Hepatocyte (in vitro differentiated cells): ENCODE measurements at regions not wholly inside any gene's neighbourhood (a gene's known extent, or its start where the extent isn't known, plus 50 kb on each side); places are given as distances from the start of the nearest gene placed in this dataset.

Experiments used
- DNase-seq: peaks from one replicate; pipeline ENCODE4 v3.0.0-alpha.2; 2016; ENCODE audit warnings: low spot score
- H2AFZ ChIP-seq: fragments of 200-600 bp; sonication (generic); 2 replicates; pipeline ENCODE4 v1.6.0; 2016; ENCODE audit warnings: antibody characterized with exemption, mild to moderate bottlenecking
- H3K27ac ChIP-seq: fragments of 200-600 bp; sonication (generic); 2 replicates; pipeline ENCODE4 v1.5.1; 2016; ENCODE audit warnings: mild to moderate bottlenecking
- H3K27me3 ChIP-seq: fragments of 200-600 bp; sonication (generic); 2 replicates; pipeline ENCODE4 v1.6.1; 2016
- H3K36me3 ChIP-seq: fragments of 200-600 bp; sonication (generic); replicated peaks from 2 replicates; pipeline ENCODE4 v1.5.1; 2016; ENCODE audit warnings: low read depth; ENCODE audit not compliant: insufficient read depth
- H3K4me1 ChIP-seq: fragments of 200-600 bp; sonication (generic); 2 replicates; pipeline ENCODE4 v1.5.1; 2016; ENCODE audit warnings: mild to moderate bottlenecking, moderate library complexity; ENCODE audit not compliant: insufficient read depth
- H3K4me2 ChIP-seq: fragments of 200-600 bp; sonication (generic); 2 replicates; pipeline ENCODE4 v1.6.0; 2016
- H3K4me3 ChIP-seq: fragments of 200-600 bp; sonication (generic); 2 replicates; pipeline ENCODE4 v1.5.1; 2016; ENCODE audit warnings: mild to moderate bottlenecking
- H3K79me2 ChIP-seq: fragments of 200-600 bp; sonication (generic); 2 replicates; pipeline ENCODE4 v1.6.0; 2017; ENCODE audit warnings: mild to moderate bottlenecking
- H3K9me2 ChIP-seq: fragments of 200-600 bp; sonication (generic); replicated peaks from 2 replicates; pipeline ENCODE4 v1.6.0; 2017; ENCODE audit warnings: mild to moderate bottlenecking; ENCODE audit not compliant: insufficient read depth
- H3K9me3 ChIP-seq: fragments of 200-600 bp; sonication (generic); 2 replicates; pipeline ENCODE4 v1.5.1; 2016; ENCODE audit warnings: low read depth, mild to moderate bottlenecking
- H4K20me1 ChIP-seq: fragments of 200-600 bp; sonication (generic); 2 replicates; pipeline ENCODE4 v1.6.0; 2016; ENCODE audit warnings: mild to moderate bottlenecking; ENCODE audit not compliant: insufficient read depth, poor library complexity, severe bottlenecking
- EZH2 ChIP-seq: fragments of 200-600 bp; sonication (generic); IDR thresholded peaks from 2 replicates; pipeline ENCODE4 v1.6.1; 2016; ENCODE audit warnings: antibody characterized with exemption, mild to moderate bottlenecking, borderline replicate concordance
- EZH2phosphoT487 ChIP-seq: fragments of 200-600 bp; sonication (generic); IDR thresholded peaks from one replicate; pipeline ENCODE4 v1.6.1; 2018; ENCODE audit warnings: antibody characterized with exemption, mild to moderate bottlenecking, low read depth, moderate library complexity; ENCODE audit not compliant: unreplicated experiment, severe bottlenecking
- WGBS: methylation state at CpG from one replicate; pipeline ENCODE4 v1.1.6; 2016; ENCODE audit warnings: low lambda C conversion rate; ENCODE audit errors: missing lambda C conversion rate; 5-methylcytosine and 5-hydroxymethylcytosine counted together
- TF ChIP-seq, protein P1 (sequence below): fragments of 200-600 bp; sonication (generic); IDR thresholded peaks from 2 replicates; pipeline ENCODE4 v1.5.1; 2016; ENCODE audit warnings: antibody characterized with exemption, mild to moderate bottlenecking; ENCODE audit not compliant: poor library complexity

DNA sequence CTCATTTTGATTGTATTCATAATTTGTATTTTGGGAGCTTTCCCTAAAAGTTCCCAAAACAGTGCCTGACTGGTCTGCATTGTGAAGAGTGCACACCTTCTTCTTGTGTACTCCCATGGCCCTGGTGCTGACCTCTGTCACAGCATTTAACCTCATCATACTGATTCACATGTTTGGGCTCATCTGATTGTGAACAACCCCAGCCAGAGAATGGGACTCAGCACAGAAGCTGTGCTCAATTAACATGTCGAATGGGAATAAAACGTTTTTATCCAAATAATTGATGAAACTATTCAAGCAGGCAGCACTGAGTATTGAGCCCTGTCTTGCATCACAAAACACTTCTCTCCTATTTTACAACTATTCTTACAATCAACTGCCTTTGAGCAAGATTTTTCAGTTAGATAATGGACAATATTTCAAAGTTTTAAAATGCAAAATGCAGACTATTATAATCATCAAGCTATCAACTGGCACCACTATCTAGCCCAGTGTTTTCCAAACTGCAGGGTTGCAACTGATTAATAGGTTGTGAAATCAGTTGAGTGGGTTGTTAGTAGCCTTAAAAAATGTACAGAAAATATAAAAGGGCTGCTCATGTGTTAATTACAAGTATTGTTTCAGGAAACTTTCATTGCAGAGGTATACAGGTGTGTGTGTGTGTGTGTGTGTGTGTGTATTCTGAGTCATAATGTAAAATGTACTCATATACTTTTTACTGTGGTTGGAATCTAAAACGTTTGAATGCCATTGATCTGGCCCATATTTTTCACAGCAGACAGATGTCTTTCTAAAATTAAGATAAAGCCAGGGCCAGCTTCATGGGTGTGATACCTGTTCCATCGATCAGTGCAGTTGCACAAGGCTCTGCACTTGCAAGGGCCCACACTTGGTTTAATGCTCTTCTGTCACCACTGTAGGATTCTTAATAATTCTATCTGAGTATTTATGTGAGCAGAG, 190.5 kb downstream of the PIK3R1 start:
- Histone ChIP-seq H4K20me1 (no peaks in the 10 kb centered on the region), H3K27me3 (no peaks in the 10 kb centered on the region), H3K9me3 (no peaks in the 10 kb centered on the region), H3K4me3 (no peak overlapping the region), H3K36me3 (no peaks in the 10 kb centered on the region), H2AFZ (peak overlapping the region; percentile 1), H3K27ac (peak overlapping the region; percentile 54), H3K9me2 (no peaks in the 10 kb centered on the region), H3K4me1 (peaks cover 9% of the 10 kb centered on the region), H3K4me2 (peak overlapping the region; percentile 54), H3K79me2 (no peaks in the 10 kb centered on the region)
- no peak for DNase-seq
- WGBS: 46% methylated on average over 4 of the region's 4 CpGs
- TF ChIP-seq, protein P1, sequence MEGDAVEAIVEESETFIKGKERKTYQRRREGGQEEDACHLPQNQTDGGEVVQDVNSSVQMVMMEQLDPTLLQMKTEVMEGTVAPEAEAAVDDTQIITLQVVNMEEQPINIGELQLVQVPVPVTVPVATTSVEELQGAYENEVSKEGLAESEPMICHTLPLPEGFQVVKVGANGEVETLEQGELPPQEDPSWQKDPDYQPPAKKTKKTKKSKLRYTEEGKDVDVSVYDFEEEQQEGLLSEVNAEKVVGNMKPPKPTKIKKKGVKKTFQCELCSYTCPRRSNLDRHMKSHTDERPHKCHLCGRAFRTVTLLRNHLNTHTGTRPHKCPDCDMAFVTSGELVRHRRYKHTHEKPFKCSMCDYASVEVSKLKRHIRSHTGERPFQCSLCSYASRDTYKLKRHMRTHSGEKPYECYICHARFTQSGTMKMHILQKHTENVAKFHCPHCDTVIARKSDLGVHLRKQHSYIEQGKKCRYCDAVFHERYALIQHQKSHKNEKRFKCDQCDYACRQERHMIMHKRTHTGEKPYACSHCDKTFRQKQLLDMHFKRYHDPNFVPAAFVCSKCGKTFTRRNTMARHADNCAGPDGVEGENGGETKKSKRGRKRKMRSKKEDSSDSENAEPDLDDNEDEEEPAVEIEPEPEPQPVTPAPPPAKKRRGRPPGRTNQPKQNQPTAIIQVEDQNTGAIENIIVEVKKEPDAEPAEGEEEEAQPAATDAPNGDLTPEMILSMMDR: no peak
- TF ChIP-seq EZH2: no peak
- TF ChIP-seq EZH2phosphoT487: no peak

DNA sequence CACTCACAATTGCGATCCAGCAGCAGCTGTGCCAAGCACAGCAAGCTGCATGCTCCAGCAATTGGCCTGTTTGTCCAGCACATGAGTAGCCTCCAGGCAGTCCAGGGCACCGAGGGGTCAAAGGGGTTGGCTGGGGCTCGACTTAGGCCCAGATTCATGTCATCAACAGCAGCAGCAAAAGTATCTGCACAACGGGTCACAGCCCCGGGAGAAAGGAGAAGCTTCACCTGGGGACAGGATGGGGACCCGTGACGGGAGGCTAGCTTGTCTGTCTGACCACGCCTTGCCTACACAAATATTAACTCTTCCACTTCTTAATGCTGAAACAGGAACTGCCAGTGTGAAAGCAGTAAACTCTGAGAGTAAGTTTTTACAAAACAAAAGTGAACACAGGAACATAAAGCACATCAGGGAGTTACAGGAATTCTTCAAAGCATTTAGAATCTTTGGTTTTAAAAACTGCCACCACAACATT, 191.2 kb downstream of the PIK3R1 start:
- Histone ChIP-seq H3K27ac (peak overlapping the region; percentile 54), H3K4me2 (peak overlapping the region; percentile 54), H2AFZ (peak overlapping the region; percentile 1), H3K9me2 (no peaks in the 10 kb centered on the region), H3K27me3 (no peaks in the 10 kb centered on the region), H4K20me1 (no peaks in the 10 kb centered on the region), H3K4me1 (peaks cover 9% of the 10 kb centered on the region), H3K9me3 (no peaks in the 10 kb centered on the region), H3K36me3 (no peaks in the 10 kb centered on the region), H3K79me2 (no peaks in the 10 kb centered on the region), H3K4me3 (no peak overlapping the region)
- DNase-seq: peak; percentile 47
- 24% methylated on average over 8 of the region's 8 CpGs for WGBS
- TF ChIP-seq EZH2phosphoT487 (no peak), EZH2 (no peak)
- TF ChIP-seq, protein P1: no peak

DNA sequence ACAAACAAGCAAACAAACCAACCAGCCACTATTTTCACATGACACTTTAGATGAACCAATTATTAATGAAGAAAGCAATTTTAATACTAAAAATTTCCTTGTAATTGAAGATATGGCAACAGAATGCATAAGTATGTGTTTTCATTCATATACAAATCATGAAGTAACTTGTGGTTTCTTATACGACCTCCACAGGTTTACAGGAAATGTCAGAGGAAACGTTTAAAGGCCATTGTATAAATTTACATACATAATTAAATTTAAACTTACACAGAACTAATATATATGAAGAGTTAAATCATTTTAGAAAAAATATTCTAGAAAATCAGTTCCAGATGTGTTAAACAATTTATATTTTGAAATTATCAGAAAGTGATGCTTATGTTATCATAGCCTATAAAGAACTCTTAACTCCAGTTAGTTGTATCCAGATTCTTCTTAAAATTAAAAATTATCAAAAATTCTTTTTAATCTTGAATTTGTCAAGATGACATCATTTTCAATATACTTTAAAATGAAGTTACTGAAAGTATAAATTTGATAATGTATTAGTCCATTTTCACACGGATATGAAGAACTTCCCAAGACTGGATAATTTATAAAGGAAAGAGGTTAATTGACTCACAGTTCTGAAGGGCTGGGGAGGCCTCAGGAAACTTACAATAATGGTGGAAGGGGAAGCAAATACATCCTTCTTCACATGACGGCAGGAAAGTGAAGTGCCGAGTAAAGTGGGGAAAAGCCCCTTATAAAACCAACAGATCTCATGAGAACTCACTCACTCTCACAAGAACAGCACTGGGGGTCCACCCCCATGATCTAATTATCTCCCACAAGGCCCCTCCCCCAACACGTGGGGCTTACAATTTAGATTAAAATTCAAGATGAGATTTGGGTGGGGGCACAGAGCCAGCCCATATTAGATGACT, 192.0 kb downstream of the PIK3R1 start:
- H3K4me3 ChIP-seq: no peak overlapping the region
- TF ChIP-seq, protein P1: no peak
- TF ChIP-seq EZH2: no peak
- TF ChIP-seq EZH2phosphoT487: no peak
- H3K4me1 ChIP-seq: peaks cover 9% of the 10 kb centered on the region
- H2AFZ ChIP-seq: peak overlapping the region; percentile 1
- H3K27ac ChIP-seq: peak overlapping the region; percentile 47
- no peaks in the 10 kb centered on the region for H3K27me3 ChIP-seq
- 71% methylated on average over 6 of the region's 6 CpGs for WGBS
- no peaks in the 10 kb centered on the region for H3K79me2 ChIP-seq
- no peaks in the 10 kb centered on the region for H3K36me3 ChIP-seq
- no peaks in the 10 kb centered on the region for H3K9me2 ChIP-seq
- H3K9me3 ChIP-seq: no peaks in the 10 kb centered on the region
- H4K20me1 ChIP-seq: no peaks in the 10 kb centered on the region
- H3K4me2 ChIP-seq: peak overlapping the region; percentile 54
- DNase-seq: no peak
